Liver (tissue), 8 donors: ENCODE measurements at regions not wholly inside any gene's neighbourhood (a gene's known extent, or its start where the extent isn't known, plus 50 kb on each side); places are given as distances from the start of the nearest gene placed in this dataset.

Experiments used
- DNase-seq: peaks from one replicate; pipeline ENCODE4 v3.0.0-alpha.2; 2017; ENCODE audit warnings: low spot score
- H3K27ac ChIP-seq, 2 donors: one replicate each; pipeline ENCODE4 v1.7.0; 2013; ENCODE audit warnings: inconsistent platforms in 2 of 2, low read length in 2 of 2, control low read depth in 1 of 2, low read depth in 1 of 2, mild to moderate bottlenecking in 1 of 2
- H3K27me3 ChIP-seq, 4 donors: one replicate each; pipeline versions ENCODE4 v1.6.1 to v1.7.0; 2013; ENCODE audit warnings: low read length in 3 of 4, inconsistent platforms in 1 of 4, mild to moderate bottlenecking in 1 of 4, moderate library complexity in 1 of 4; ENCODE audit not compliant: control insufficient read depth in 4 of 4, insufficient read depth in 4 of 4
- H3K36me3 ChIP-seq, 4 donors: one replicate each; pipeline versions ENCODE4 v1.6.1 to v1.7.0; 2013; ENCODE audit warnings: low read length in 3 of 4, mild to moderate bottlenecking in 3 of 4, low read depth in 1 of 4, moderate library complexity in 1 of 4; ENCODE audit not compliant: control insufficient read depth in 4 of 4, insufficient read depth in 3 of 4
- H3K4me1 ChIP-seq, 4 donors: one replicate each; pipeline versions ENCODE4 v1.6.1 to v1.7.0; 2013; ENCODE audit warnings: low read length in 3 of 4, mild to moderate bottlenecking in 3 of 4, moderate library complexity in 1 of 4; ENCODE audit not compliant: control insufficient read depth in 4 of 4, insufficient read depth in 4 of 4
- H3K4me3 ChIP-seq, 3 donors: one replicate each; pipeline versions ENCODE4 v1.6.1 to v1.7.0; 2013; ENCODE audit warnings: low read length in 3 of 3, control low read depth in 1 of 3, low read depth in 1 of 3, mild to moderate bottlenecking in 1 of 3
- H3K9ac ChIP-seq, 2 donors: one replicate each; pipeline ENCODE4 v1.7.0; 2013; ENCODE audit warnings: low read length in 2 of 2, mild to moderate bottlenecking in 2 of 2, moderate library complexity in 2 of 2, control low read depth in 1 of 2, low read depth in 1 of 2
- H3K9me3 ChIP-seq, 4 donors: one replicate each; pipeline versions ENCODE4 v1.6.1 to v1.7.0; 2013; ENCODE audit warnings: low read length in 3 of 4; ENCODE audit not compliant: control insufficient read depth in 4 of 4
- ATF3 ChIP-seq: IDR thresholded peaks from 2 replicates; pipeline ENCODE4 v1.6.1; 2016; ENCODE audit warnings: antibody characterized with exemption
- CTCF ChIP-seq: fragments of 150-350 bp; IDR thresholded peaks from 2 replicates; pipeline ENCODE4 v1.5.1; 2017; ENCODE audit warnings: improper control_type of control experiment, low read depth, low read length; ENCODE audit not compliant: missing input control
- EGR1 ChIP-seq, 2 donors: IDR thresholded peaks; 2 replicates each; pipeline ENCODE4 v1.6.1; 2016 to 2018; ENCODE audit warnings: antibody characterized with exemption in 2 of 2, low read depth in 2 of 2
- FOXA1 ChIP-seq: IDR thresholded peaks from 2 replicates; pipeline ENCODE4 v1.6.1; 2016; ENCODE audit warnings: antibody characterized with exemption
- FOXA2 ChIP-seq: IDR thresholded peaks from 2 replicates; pipeline ENCODE4 v1.6.1; 2016; ENCODE audit warnings: antibody characterized with exemption
- GABPA ChIP-seq, 2 donors: IDR thresholded peaks in 1 of 2; conservative IDR thresholded peaks in 1 of 2; 2 replicates each; pipeline ENCODE4 v1.6.1; 2016; ENCODE audit warnings: antibody characterized with exemption in 2 of 2, mild to moderate bottlenecking in 1 of 2, moderate library complexity in 1 of 2
- HNF4A ChIP-seq, 2 donors: conservative IDR thresholded peaks; 2 replicates each; pipeline ENCODE4 v1.6.1; 2016; ENCODE audit warnings: antibody characterized with exemption in 2 of 2, mild to moderate bottlenecking in 2 of 2
- JUND ChIP-seq, 2 donors: IDR thresholded peaks; 2 replicates each; pipeline ENCODE4 v1.6.1; 2016; ENCODE audit warnings: antibody characterized with exemption in 2 of 2
- NR2F2 ChIP-seq: IDR thresholded peaks from 2 replicates; pipeline ENCODE4 v1.6.1; 2016; ENCODE audit warnings: antibody characterized with exemption
- RAD21 ChIP-seq, 2 donors: IDR thresholded peaks; 2 replicates each; pipeline ENCODE4 v1.6.1; 2016; ENCODE audit warnings: antibody characterized with exemption in 2 of 2, mild to moderate bottlenecking in 2 of 2
- REST ChIP-seq: IDR thresholded peaks from 2 replicates; pipeline ENCODE4 v1.6.1; 2016; ENCODE audit warnings: antibody characterized with exemption, mild to moderate bottlenecking
- RXRA ChIP-seq, 2 donors: IDR thresholded peaks; 2 replicates each; pipeline ENCODE4 v1.6.1; 2017 to 2018; ENCODE audit warnings: antibody characterized with exemption in 2 of 2, mild to moderate bottlenecking in 1 of 2
- SP1 ChIP-seq: IDR thresholded peaks from 2 replicates; pipeline ENCODE4 v1.6.1; 2018; ENCODE audit warnings: antibody characterized with exemption, mild to moderate bottlenecking
- TAF1 ChIP-seq: conservative IDR thresholded peaks from 2 replicates; pipeline ENCODE4 v1.6.1; 2016; ENCODE audit warnings: antibody characterized with exemption, mild to moderate bottlenecking
- YY1 ChIP-seq: IDR thresholded peaks from 2 replicates; pipeline ENCODE4 v1.6.1; 2016; ENCODE audit warnings: antibody characterized with exemption, mild to moderate bottlenecking
- ZBTB33 ChIP-seq: IDR thresholded peaks from 2 replicates; pipeline ENCODE4 v1.6.1; 2016; ENCODE audit warnings: antibody characterized with exemption
- WGBS: extraction: QIAGEN DNeasy Blood & Tissue Kit; methylation state at CpG from one replicate; pipeline ENCODE4 v1.1.7; 2013; 5-methylcytosine and 5-hydroxymethylcytosine counted together
- TF ChIP-seq, protein P1 (sequence below): IDR thresholded peaks from 2 replicates; pipeline ENCODE4 v1.6.1; 2016; ENCODE audit warnings: antibody characterized with exemption
- donor health status: healthy.
- donor health status: healthy.
- donor health status: healthy.
- donor health status: healthy.
- donor health status: healthy.

- Histone ChIP-seq H3K9me3 (no peaks in the 10 kb centered on the region), H3K27me3 (no peaks in the 10 kb centered on the region), H3K9ac (no peak overlapping the region), H3K4me1 (no peaks in the 10 kb centered on the region), H3K36me3 (no peaks in the 10 kb centered on the region), H3K4me3 (no peak overlapping the region), H3K27ac (no peak overlapping the region)
- DNase-seq: no peak
- TF ChIP-seq SP1 (no peak), TAF1 (no peak), RAD21 (IDR thresholded peaks at IDR 0.05) (no peak), CTCF (no peak), ATF3 (no peak), RXRA (IDR thresholded peaks at IDR 0.05) (no peak), JUND (IDR thresholded peaks at IDR 0.05) (no peak), FOXA1 (no peak), ZBTB33 (no peak), NR2F2 (no peak), YY1 (no peak)
- TF ChIP-seq, protein P1, sequence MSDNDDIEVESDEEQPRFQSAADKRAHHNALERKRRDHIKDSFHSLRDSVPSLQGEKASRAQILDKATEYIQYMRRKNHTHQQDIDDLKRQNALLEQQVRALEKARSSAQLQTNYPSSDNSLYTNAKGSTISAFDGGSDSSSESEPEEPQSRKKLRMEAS: no peak
Measured at GRCh38 chr5:91865915-91866314, 482.8 kb upstream of the ARRDC3 start.

DNA sequence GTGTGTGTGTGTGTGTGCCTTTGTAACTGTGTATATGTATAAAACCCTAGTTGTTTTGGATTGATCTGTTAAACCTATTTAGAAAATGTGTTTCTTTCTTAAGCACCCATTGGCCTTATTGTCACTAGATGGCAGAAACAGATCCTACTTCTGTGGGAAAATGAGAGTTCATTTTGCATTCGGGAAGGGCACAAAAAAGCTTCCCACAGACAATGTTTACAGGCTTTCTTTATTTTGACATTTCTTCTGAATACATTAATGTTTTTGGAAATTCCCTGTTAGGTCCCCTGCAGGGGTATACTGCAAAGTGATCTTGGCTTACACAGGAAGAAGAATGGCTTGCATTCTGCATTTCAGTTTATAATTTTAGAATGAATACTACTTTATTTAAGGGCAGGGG is 481.8 kb upstream of the ARRDC3 start:
- no peak for TF ChIP-seq NR2F2
- no peak for TF ChIP-seq EGR1 (IDR thresholded peaks at IDR 0.05; ENCODE audit: low read depth in 2 of 2)
- TF ChIP-seq JUND (IDR thresholded peaks at IDR 0.05): no peak
- no peak for TF ChIP-seq REST
- TF ChIP-seq FOXA2: no peak
- no peak for TF ChIP-seq FOXA1
- TF ChIP-seq HNF4A (conservative IDR thresholded peaks at IDR 0.05): no peak
- TF ChIP-seq ZBTB33: no peak
- TF ChIP-seq, protein P1: no peak
- no peak for TF ChIP-seq YY1
- TF ChIP-seq ATF3: no peak
- TF ChIP-seq GABPA (IDR thresholded peaks at IDR 0.05 in 1 of 2, conservative IDR thresholded peaks at IDR 0.05 in 1 of 2): no peak
- TF ChIP-seq RXRA (IDR thresholded peaks at IDR 0.05): no peak
- no peak for TF ChIP-seq RAD21 (IDR thresholded peaks at IDR 0.05)
- H3K4me3 ChIP-seq: no peak overlapping the region
- H3K9ac ChIP-seq: no peak overlapping the region
- no peaks in the 10 kb centered on the region for H3K9me3 ChIP-seq
- WGBS: 17% methylated on average over 1 of the region's 1 CpG
- H3K4me1 ChIP-seq: no peaks in the 10 kb centered on the region
- no peaks in the 10 kb centered on the region for H3K36me3 ChIP-seq
- no peak overlapping the region for H3K27ac ChIP-seq
- no peaks in the 10 kb centered on the region for H3K27me3 ChIP-seq
- no peak for DNase-seq
